Endothelial cell of umbilical vein (primary cell): ENCODE measurements at regions not wholly inside any gene's neighbourhood (a gene's known extent, or its start where the extent isn't known, plus 50 kb on each side); places are given as distances from the start of the nearest gene placed in this dataset.

Experiments used
- BruUV-seq: library from RNA; stranded (reverse); fragments of 400-500 nt; replicated peaks from 2 replicates; lab custom pipeline; 2021; lab: Mats Ljungman, UMichigan
- CTCF ChIA-PET: fragments of 300-600, 350-600 bp; sonication (Branson Sonifier 250); formaldehyde crosslinking; loops from one replicate; lab custom pipeline; 2021; ENCODE audit warnings: antibody characterized with exemption, inconsistent platforms; lab: Charles Lee
- POLR2A ChIA-PET: fragments of 300-600, 350-600 bp; sonication (Branson Sonifier 250); formaldehyde crosslinking; loops from one replicate; lab custom pipeline; 2021; ENCODE audit warnings: antibody characterized with exemption, inconsistent platforms; lab: Charles Lee
- DNase-seq: peaks from one replicate; pipeline ENCODE4 v3.0.0-alpha.2; 2011; ENCODE audit warnings: low read depth, low spot score
- FAIRE-seq: peaks from 2 replicates; lab custom pipeline; 2011; peaks lifted over from hg19 to GRCh38; lab: Jason Lieb, UNC
- H2AFZ ChIP-seq: 2 replicates; pipeline ENCODE4 v1.6.0; 2012; ENCODE audit warnings: low read depth, low read length, control low read depth, inconsistent platforms
- H3K27ac ChIP-seq: 2 replicates; pipeline ENCODE4 v1.5.1; 2011; ENCODE audit warnings: low read depth, mild to moderate bottlenecking, control low read depth, low read length, moderate library complexity; ENCODE audit not compliant: insufficient read depth
- H3K27me3 ChIP-seq, 2 experiments: 2 replicates each; pipeline versions ENCODE4 v1.6.0 to v1.6.1; 2011; ENCODE audit warnings: low read length in 2 of 2, mixed read lengths in 1 of 2; ENCODE audit not compliant: control insufficient read depth in 2 of 2, insufficient read depth in 2 of 2
- H3K36me3 ChIP-seq, 2 experiments: 2 replicates in 1 of 2; 3 replicates in 1 of 2; pipeline ENCODE4 v1.5.1; 2011; ENCODE audit warnings: low read length in 2 of 2, mild to moderate bottlenecking in 1 of 2, moderate library complexity in 1 of 2; ENCODE audit not compliant: control insufficient read depth in 2 of 2, insufficient read depth in 2 of 2; ENCODE audit errors: extremely low read depth in 1 of 2
- H3K4me1 ChIP-seq: 3 replicates; pipeline ENCODE4 v1.5.1; 2011; ENCODE audit warnings: mild to moderate bottlenecking, low read length; ENCODE audit not compliant: control insufficient read depth, insufficient read depth; ENCODE audit errors: extremely low read depth
- H3K4me2 ChIP-seq: 2 replicates; pipeline ENCODE4 v1.6.1; 2011; ENCODE audit warnings: low read length, control low read depth, mixed read lengths; ENCODE audit not compliant: insufficient read depth
- H3K4me3 ChIP-seq, 3 experiments: fragments of 200-600 bp in 1 of 3; sonication (generic), shearing (Covaris generic) in 1 of 3; replicated peaks in 1 of 3; 2 replicates each; pipeline ENCODE4 v1.5.1; 2011 to 2016; ENCODE audit warnings: control low read depth in 3 of 3, low read length in 3 of 3, mild to moderate bottlenecking in 2 of 3, inconsistent platforms in 1 of 3, low read depth in 1 of 3, moderate library complexity in 1 of 3; ENCODE audit not compliant: insufficient read depth in 1 of 3
- H3K79me2 ChIP-seq: 2 replicates; pipeline ENCODE4 v1.6.0; 2012; ENCODE audit warnings: low read length, inconsistent platforms; ENCODE audit not compliant: control insufficient read depth, insufficient read depth
- H3K9ac ChIP-seq: replicated peaks from 2 replicates; pipeline ENCODE3; 2011; ENCODE audit warnings: low read length, control low read depth; ENCODE audit not compliant: insufficient read depth; ENCODE audit errors: extremely low read depth
- H3K9me1 ChIP-seq: replicated peaks from 3 replicates; pipeline ENCODE4 v1.6.0; 2011; ENCODE audit warnings: mild to moderate bottlenecking, low read length; ENCODE audit not compliant: control insufficient read depth, insufficient read depth; ENCODE audit errors: extremely low read depth
- H3K9me3 ChIP-seq: replicated peaks from 2 replicates; pipeline ENCODE4 v1.5.1; 2012; ENCODE audit warnings: low read length, inconsistent platforms; ENCODE audit not compliant: control insufficient read depth, insufficient read depth
- H4K20me1 ChIP-seq: replicated peaks from 2 replicates; pipeline ENCODE3; 2011; ENCODE audit warnings: mild to moderate bottlenecking, low read length; ENCODE audit not compliant: control insufficient read depth, insufficient read depth; ENCODE audit errors: extremely low read depth
- CTCF ChIP-seq, 2 donors: IDR thresholded peaks; 1 replicate in 1 of 2; 2 replicates in 1 of 2; pipeline ENCODE4 v1.5.1; 2011; ENCODE audit warnings: low read length in 2 of 2, mild to moderate bottlenecking in 2 of 2, moderate library complexity in 2 of 2, control low read depth in 1 of 2, inconsistent platforms in 1 of 2, low read depth in 1 of 2; ENCODE audit not compliant: insufficient read depth in 1 of 2; ENCODE audit errors: extremely low read depth in 1 of 2
- EZH2 ChIP-seq: IDR thresholded peaks from 2 replicates; pipeline ENCODE4 v1.6.1; 2012; ENCODE audit warnings: borderline replicate concordance, low read depth, mild to moderate bottlenecking, moderate library complexity, low read length, inconsistent platforms; ENCODE audit not compliant: severe bottlenecking
- FOS ChIP-seq: IDR thresholded peaks from 2 replicates; pipeline ENCODE4 v1.6.1; 2011; ENCODE audit warnings: mild to moderate bottlenecking, low read length, moderate library complexity, borderline replicate concordance; ENCODE audit not compliant: insufficient read depth
- GATA2 ChIP-seq: IDR thresholded peaks from 2 replicates; pipeline ENCODE4 v1.7.0; 2011; ENCODE audit warnings: low read depth, mild to moderate bottlenecking, moderate library complexity, mixed read lengths, low read length; ENCODE audit not compliant: insufficient read length, insufficient read depth
- JUN ChIP-seq: IDR thresholded peaks from 2 replicates; pipeline ENCODE4 v1.6.1; 2011; ENCODE audit warnings: borderline replicate concordance, low read depth; ENCODE audit not compliant: insufficient read length, insufficient read depth
- MAX ChIP-seq: IDR thresholded peaks from 2 replicates; pipeline ENCODE4 v1.6.1; 2011; ENCODE audit not compliant: insufficient read depth, insufficient read length
- MYC ChIP-seq: IDR thresholded peaks from one replicate; pipeline ENCODE4 v1.6.1; 2011; ENCODE audit warnings: mild to moderate bottlenecking, low read depth, low read length
- POLR2A ChIP-seq: IDR thresholded peaks from 2 replicates; pipeline ENCODE4 v1.6.1; 2012; ENCODE audit warnings: low read depth, mild to moderate bottlenecking, control low read depth, low read length
- POLR2AphosphoS5 ChIP-seq: IDR thresholded peaks from 2 replicates; pipeline ENCODE4 v1.6.1; 2012; ENCODE audit warnings: low read depth, mild to moderate bottlenecking, control low read depth, low read length, moderate library complexity; ENCODE audit not compliant: insufficient read depth
- dilution Hi-C: fragments of 300-500 bp; cut with MboI; formaldehyde crosslinking; loops from one replicate; pipeline ENCODE4 v1.15.0; 2019; ENCODE audit warnings: low sequenced_read_pairs; ENCODE audit not compliant: extremely low pct_ligation_motif_present
- intact Hi-C: fragments of 100-400 bp; cut with micrococcal nuclease; formaldehyde crosslinking; loops from one replicate; pipeline ENCODE4 v1.10.0; 2022

GRCh38 chrX:13253223-13253622 lies 66.6 kb downstream of the ATXN3L start:
- Histone ChIP-seq H3K4me3 (no peak overlapping the region), H3K4me2 (no peak overlapping the region), H3K79me2 (no peaks in the 10 kb centered on the region), H3K27me3 (no peaks in the 10 kb centered on the region), H3K9me3 (no peaks in the 10 kb centered on the region), H4K20me1 (no peaks in the 10 kb centered on the region), H3K9me1 (no peaks in the 10 kb centered on the region), H3K27ac (no peak overlapping the region), H2AFZ (no peak overlapping the region), H3K9ac (no peak overlapping the region), H3K4me1 (peaks cover 9% of the 10 kb centered on the region), H3K36me3 (no peaks in the 10 kb centered on the region)
- no TSS peak for BruUV-seq
- intact Hi-C loops = no loop called here
- ChIA-PET POLR2A (no interaction called here), CTCF (interaction anchor here (1.8 kb wide), 1 partner anchor 235 kb away, joined by 5 read pairs; no protein-coding TSS in a partner anchor)
- no peak for TF ChIP-seq EZH2
- dilution Hi-C loops = no loop called here
- FAIRE-seq (no peak), DNase-seq (no peak)

GRCh38 chrX:13252726-13253125 lies 67.1 kb downstream of the ATXN3L start:
- intact Hi-C loops = no loop called here
- POLR2A ChIA-PET = no interaction called here
- H4K20me1 ChIP-seq = no peaks in the 10 kb centered on the region
- no peak for TF ChIP-seq MAX
- no peak for TF ChIP-seq POLR2A
- no peak for TF ChIP-seq JUN
- TF ChIP-seq GATA2 = no peak
- TF ChIP-seq POLR2AphosphoS5 = no peak
- TF ChIP-seq EZH2 = no peak
- TF ChIP-seq CTCF (IDR thresholded peaks at IDR 0.05; ENCODE audit: extremely low read depth in 1 of 2, insufficient read depth in 1 of 2, low read depth in 1 of 2, low read length in 2 of 2) = no peak
- no peak for TF ChIP-seq MYC
- TF ChIP-seq FOS = no peak
- CTCF ChIA-PET = no interaction called here
- H3K4me2 ChIP-seq = no peak overlapping the region
- no peak overlapping the region for H3K4me3 ChIP-seq
- no peak overlapping the region for H2AFZ ChIP-seq
- H3K9me1 ChIP-seq = no peaks in the 10 kb centered on the region
- no peak overlapping the region for H3K27ac ChIP-seq
- FAIRE-seq (no peak), DNase-seq (no peak)
- no peaks in the 10 kb centered on the region for H3K36me3 ChIP-seq
- H3K9ac ChIP-seq = no peak overlapping the region
- H3K79me2 ChIP-seq = no peaks in the 10 kb centered on the region
- H3K4me1 ChIP-seq = peaks cover 9% of the 10 kb centered on the region
- dilution Hi-C loops = no loop called here
- H3K27me3 ChIP-seq = no peaks in the 10 kb centered on the region
- no peaks in the 10 kb centered on the region for H3K9me3 ChIP-seq
- no TSS peak for BruUV-seq
